GM23338 (cell line): ENCODE measurements at regions not wholly inside any gene's neighbourhood (a gene's known extent, or its start where the extent isn't known, plus 50 kb on each side); places are given as distances from the start of the nearest gene placed in this dataset.

ENCODE experiments used
- CREB1 ChIP-seq: fragments of 250-450 bp; sonication (Bioruptor Pico); IDR thresholded peaks from 2 replicates; pipeline ENCODE4 v1.5.0; 2020; ENCODE audit warnings: low read depth, mild to moderate bottlenecking, moderate library complexity
- EZH2 ChIP-seq: fragments of 200-600 bp; sonication (generic); IDR thresholded peaks from one replicate; pipeline ENCODE4 v1.8.0; 2017; ENCODE audit warnings: antibody characterized with exemption, mild to moderate bottlenecking, low read depth; ENCODE audit not compliant: unreplicated experiment
- EZH2phosphoT487 ChIP-seq: fragments of 200-600 bp; sonication (generic); IDR thresholded peaks from one replicate; pipeline ENCODE4 v1.8.1; 2018; ENCODE audit warnings: antibody characterized with exemption; ENCODE audit not compliant: unreplicated experiment
- JUNB ChIP-seq: IDR thresholded peaks from one replicate; pipeline ENCODE4 v1.6.1; 2016; ENCODE audit warnings: antibody characterized with exemption; ENCODE audit not compliant: unreplicated experiment
- NANOG ChIP-seq: IDR thresholded peaks from 2 replicates; pipeline ENCODE4 v1.6.1; 2016; ENCODE audit warnings: antibody characterized with exemption, borderline replicate concordance
- POLR2AphosphoS5 ChIP-seq: IDR thresholded peaks from 2 replicates; pipeline ENCODE4 v1.6.1; 2016; ENCODE audit warnings: antibody characterized with exemption, low read depth
- STAT1 ChIP-seq: IDR thresholded peaks from one replicate; pipeline ENCODE4 v1.6.1; 2016; ENCODE audit warnings: antibody characterized with exemption; ENCODE audit not compliant: unreplicated experiment
- TF ChIP-seq, protein P1 (sequence below), 2 experiments: fragments of 200-600 bp in 1 of 2; sonication (generic) in 1 of 2; conservative IDR thresholded peaks; 2 replicates each; pipeline versions ENCODE4 v1.5.1 to v1.6.1; 2016 to 2017; ENCODE audit warnings: antibody characterized with exemption in 2 of 2, low read depth in 2 of 2, mild to moderate bottlenecking in 2 of 2, moderate library complexity in 1 of 2
- TF ChIP-seq, protein P2 (sequence below): IDR thresholded peaks from one replicate; pipeline ENCODE4 v1.6.1; 2018; ENCODE audit warnings: antibody characterized with exemption; ENCODE audit not compliant: unreplicated experiment

DNA sequence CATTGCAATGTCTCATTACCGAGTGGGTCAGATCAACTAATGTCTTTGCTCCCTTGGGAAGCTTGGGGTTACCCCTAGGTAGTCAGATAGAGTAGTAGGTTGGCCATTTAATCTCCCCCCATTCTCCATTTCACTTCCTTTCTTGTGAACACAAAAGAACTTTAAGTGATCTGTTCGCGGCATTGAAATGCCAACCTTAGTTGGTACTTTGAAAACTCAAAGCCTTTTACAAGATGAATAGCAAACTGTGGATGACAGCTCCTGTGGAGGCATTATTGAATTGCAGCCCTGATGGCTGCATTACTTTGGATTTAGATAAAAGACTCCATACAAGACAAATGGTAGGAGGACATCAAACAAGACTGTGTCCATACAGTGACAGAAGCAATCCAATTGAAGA, 469.1 kb downstream of the GBA3 start:
- TF ChIP-seq, protein P1, sequence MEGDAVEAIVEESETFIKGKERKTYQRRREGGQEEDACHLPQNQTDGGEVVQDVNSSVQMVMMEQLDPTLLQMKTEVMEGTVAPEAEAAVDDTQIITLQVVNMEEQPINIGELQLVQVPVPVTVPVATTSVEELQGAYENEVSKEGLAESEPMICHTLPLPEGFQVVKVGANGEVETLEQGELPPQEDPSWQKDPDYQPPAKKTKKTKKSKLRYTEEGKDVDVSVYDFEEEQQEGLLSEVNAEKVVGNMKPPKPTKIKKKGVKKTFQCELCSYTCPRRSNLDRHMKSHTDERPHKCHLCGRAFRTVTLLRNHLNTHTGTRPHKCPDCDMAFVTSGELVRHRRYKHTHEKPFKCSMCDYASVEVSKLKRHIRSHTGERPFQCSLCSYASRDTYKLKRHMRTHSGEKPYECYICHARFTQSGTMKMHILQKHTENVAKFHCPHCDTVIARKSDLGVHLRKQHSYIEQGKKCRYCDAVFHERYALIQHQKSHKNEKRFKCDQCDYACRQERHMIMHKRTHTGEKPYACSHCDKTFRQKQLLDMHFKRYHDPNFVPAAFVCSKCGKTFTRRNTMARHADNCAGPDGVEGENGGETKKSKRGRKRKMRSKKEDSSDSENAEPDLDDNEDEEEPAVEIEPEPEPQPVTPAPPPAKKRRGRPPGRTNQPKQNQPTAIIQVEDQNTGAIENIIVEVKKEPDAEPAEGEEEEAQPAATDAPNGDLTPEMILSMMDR (conservative IDR thresholded peaks at IDR 0.05; ENCODE audit: low read depth in 2 of 2), result no peak
- TF ChIP-seq EZH2 (no peak), EZH2phosphoT487 (no peak), POLR2AphosphoS5 (no peak), CREB1 (CRISPR knock-in tag) (no peak), NANOG (peak; percentile 42; the same call in 1 of the 2 replicates), JUNB (no peak), STAT1 (no peak)
- TF ChIP-seq, protein P2, sequence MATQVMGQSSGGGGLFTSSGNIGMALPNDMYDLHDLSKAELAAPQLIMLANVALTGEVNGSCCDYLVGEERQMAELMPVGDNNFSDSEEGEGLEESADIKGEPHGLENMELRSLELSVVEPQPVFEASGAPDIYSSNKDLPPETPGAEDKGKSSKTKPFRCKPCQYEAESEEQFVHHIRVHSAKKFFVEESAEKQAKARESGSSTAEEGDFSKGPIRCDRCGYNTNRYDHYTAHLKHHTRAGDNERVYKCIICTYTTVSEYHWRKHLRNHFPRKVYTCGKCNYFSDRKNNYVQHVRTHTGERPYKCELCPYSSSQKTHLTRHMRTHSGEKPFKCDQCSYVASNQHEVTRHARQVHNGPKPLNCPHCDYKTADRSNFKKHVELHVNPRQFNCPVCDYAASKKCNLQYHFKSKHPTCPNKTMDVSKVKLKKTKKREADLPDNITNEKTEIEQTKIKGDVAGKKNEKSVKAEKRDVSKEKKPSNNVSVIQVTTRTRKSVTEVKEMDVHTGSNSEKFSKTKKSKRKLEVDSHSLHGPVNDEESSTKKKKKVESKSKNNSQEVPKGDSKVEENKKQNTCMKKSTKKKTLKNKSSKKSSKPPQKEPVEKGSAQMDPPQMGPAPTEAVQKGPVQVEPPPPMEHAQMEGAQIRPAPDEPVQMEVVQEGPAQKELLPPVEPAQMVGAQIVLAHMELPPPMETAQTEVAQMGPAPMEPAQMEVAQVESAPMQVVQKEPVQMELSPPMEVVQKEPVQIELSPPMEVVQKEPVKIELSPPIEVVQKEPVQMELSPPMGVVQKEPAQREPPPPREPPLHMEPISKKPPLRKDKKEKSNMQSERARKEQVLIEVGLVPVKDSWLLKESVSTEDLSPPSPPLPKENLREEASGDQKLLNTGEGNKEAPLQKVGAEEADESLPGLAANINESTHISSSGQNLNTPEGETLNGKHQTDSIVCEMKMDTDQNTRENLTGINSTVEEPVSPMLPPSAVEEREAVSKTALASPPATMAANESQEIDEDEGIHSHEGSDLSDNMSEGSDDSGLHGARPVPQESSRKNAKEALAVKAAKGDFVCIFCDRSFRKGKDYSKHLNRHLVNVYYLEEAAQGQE, result no peak
